ENCODE measurements at regions not wholly inside any gene's neighbourhood (a gene's known extent, or its start where the extent isn't known, plus 50 kb on each side); places are given as distances from the start of the nearest gene placed in this dataset.
"Not testable (repeated sequence)": the region's sequence is repeated elsewhere in the genome, so short reads cannot be mapped to it uniquely, and the experiment has no call there.

GRCh38 chr4:10784621-10785020 is 100.1 kb upstream of the CLNK start:
- intact Hi-C loops (cut with micrococcal nuclease), result no loop called here
- Mint-ChIP-seq H3K4me1 (ENCODE audit: low read depth) (no peaks in the 10 kb centered on the region), H3K27me3 (ENCODE audit: low read depth) (peaks cover 3% of the 10 kb centered on the region), H3K27ac (no peak overlapping the region), H3K36me3 (ENCODE audit: low read depth) (no peaks in the 10 kb centered on the region), H3K9me3 (peaks cover 2% of the 10 kb centered on the region), H3K4me3 (no peak overlapping the region)
- CTCF ChIA-PET, result no interaction called here
- DNase-seq, result no peak

- CTCF ChIA-PET, result no interaction called here
- Mint-ChIP-seq H3K27me3 (ENCODE audit: low read depth) (peaks cover 3% of the 10 kb centered on the region), H3K4me3 (no peak overlapping the region), H3K27ac (no peak overlapping the region), H3K36me3 (ENCODE audit: low read depth) (no peaks in the 10 kb centered on the region), H3K4me1 (ENCODE audit: low read depth) (no peaks in the 10 kb centered on the region), H3K9me3 (peaks cover 2% of the 10 kb centered on the region)
- DNase-seq, result no peak
- intact Hi-C loops (cut with micrococcal nuclease), result no loop called here
These were observed 98.8 kb upstream of the CLNK start for GRCh38 chr4:10783351-10783750.

- CTCF ChIA-PET, result no interaction called here
- H3K4me3 Mint-ChIP-seq, result no peak overlapping the region
- H3K36me3 Mint-ChIP-seq (ENCODE audit: low read depth), result no peaks in the 10 kb centered on the region
- DNase-seq, result no peak
- H3K9me3 Mint-ChIP-seq, result peaks cover 2% of the 10 kb centered on the region
- H3K27me3 Mint-ChIP-seq (ENCODE audit: low read depth), result peaks cover 3% of the 10 kb centered on the region
- intact Hi-C loops (cut with micrococcal nuclease), result no loop called here
- H3K4me1 Mint-ChIP-seq (ENCODE audit: low read depth), result no peaks in the 10 kb centered on the region
- no peak overlapping the region for H3K27ac Mint-ChIP-seq
These were observed 97.2 kb upstream of the CLNK start for GRCh38 chr4:10781805-10782204.

- intact Hi-C loops (cut with micrococcal nuclease); H3K4me1 Mint-ChIP-seq (ENCODE audit: low read depth); H3K4me3 Mint-ChIP-seq; DNase-seq; H3K27me3 Mint-ChIP-seq (ENCODE audit: low read depth); H3K36me3 Mint-ChIP-seq (ENCODE audit: low read depth); H3K27ac Mint-ChIP-seq; H3K9me3 Mint-ChIP-seq: not testable (repeated sequence)
- CTCF ChIA-PET, result interaction anchor here (0.6 kb wide), 1 partner anchor 181 kb away, joined by 3 read pairs; no protein-coding TSS in a partner anchor
These were observed 96.2 kb upstream of the CLNK start for GRCh38 chr4:10780803-10781202.

GRCh38 chr4:10775132-10775531 is 90.6 kb upstream of the CLNK start:
- DNase-seq; H3K27me3 Mint-ChIP-seq (ENCODE audit: low read depth); H3K27ac Mint-ChIP-seq; intact Hi-C loops (cut with micrococcal nuclease); H3K4me1 Mint-ChIP-seq (ENCODE audit: low read depth); H3K9me3 Mint-ChIP-seq; H3K36me3 Mint-ChIP-seq (ENCODE audit: low read depth); CTCF ChIA-PET; H3K4me3 Mint-ChIP-seq: not testable (repeated sequence)

- Mint-ChIP-seq H3K27me3 (ENCODE audit: low read depth) (no peaks in the 10 kb centered on the region), H3K9me3 (no peaks in the 10 kb centered on the region), H3K36me3 (ENCODE audit: low read depth) (no peaks in the 10 kb centered on the region), H3K4me3 (no peak overlapping the region), H3K27ac (no peak overlapping the region), H3K4me1 (ENCODE audit: low read depth) (no peaks in the 10 kb centered on the region)
- CTCF ChIA-PET, result no interaction called here
- intact Hi-C loops (cut with micrococcal nuclease), result no loop called here
- DNase-seq, result no peak
These were observed 89.1 kb upstream of the CLNK start for GRCh38 chr4:10773656-10774055.

GRCh38 chr4:10773010-10773409 is 88.4 kb upstream of the CLNK start:
- Mint-ChIP-seq H3K27me3 (ENCODE audit: low read depth) (no peaks in the 10 kb centered on the region), H3K9me3 (no peaks in the 10 kb centered on the region), H3K27ac (no peak overlapping the region), H3K36me3 (ENCODE audit: low read depth) (no peaks in the 10 kb centered on the region), H3K4me3 (no peak overlapping the region), H3K4me1 (ENCODE audit: low read depth) (no peaks in the 10 kb centered on the region)
- intact Hi-C loops (cut with micrococcal nuclease), result no loop called here
- CTCF ChIA-PET, result no interaction called here
- no peak for DNase-seq

GRCh38 chr4:10765386-10765785 is 80.8 kb upstream of the CLNK start:
- Mint-ChIP-seq H3K36me3 (ENCODE audit: low read depth) (no peaks in the 10 kb centered on the region), H3K27ac (no peak overlapping the region), H3K27me3 (ENCODE audit: low read depth) (no peaks in the 10 kb centered on the region), H3K9me3 (peaks cover 12% of the 10 kb centered on the region), H3K4me1 (ENCODE audit: low read depth) (no peaks in the 10 kb centered on the region), H3K4me3 (no peak overlapping the region)
- CTCF ChIA-PET, result no interaction called here
- intact Hi-C loops (cut with micrococcal nuclease), result no loop called here
- no peak for DNase-seq

GRCh38 chr4:10762561-10762960 is 78.0 kb upstream of the CLNK start:
- CTCF ChIA-PET, result no interaction called here
- Mint-ChIP-seq H3K36me3 (ENCODE audit: low read depth) (no peaks in the 10 kb centered on the region), H3K4me1 (ENCODE audit: low read depth) (no peaks in the 10 kb centered on the region), H3K9me3 (peaks cover 12% of the 10 kb centered on the region), H3K27ac (no peak overlapping the region), H3K27me3 (ENCODE audit: low read depth) (no peaks in the 10 kb centered on the region), H3K4me3 (no peak overlapping the region)
- no peak for DNase-seq
- intact Hi-C loops (cut with micrococcal nuclease), result no loop called here

GRCh38 chr4:10761903-10762302 is 77.3 kb upstream of the CLNK start:
- no peak overlapping the region for H3K4me3 Mint-ChIP-seq
- peaks cover 12% of the 10 kb centered on the region for H3K9me3 Mint-ChIP-seq
- intact Hi-C loops (cut with micrococcal nuclease), result no loop called here
- no peak overlapping the region for H3K27ac Mint-ChIP-seq
- H3K36me3 Mint-ChIP-seq (ENCODE audit: low read depth), result no peaks in the 10 kb centered on the region
- no peaks in the 10 kb centered on the region for H3K27me3 Mint-ChIP-seq (ENCODE audit: low read depth)
- CTCF ChIA-PET, result no interaction called here
- no peak for DNase-seq
- no peaks in the 10 kb centered on the region for H3K4me1 Mint-ChIP-seq (ENCODE audit: low read depth)

GRCh38 chr4:10760086-10760485 is 75.5 kb upstream of the CLNK start:
- no peak for DNase-seq

GRCh38 chr4:10758906-10759305 is 74.3 kb upstream of the CLNK start:
- intact Hi-C loops (cut with micrococcal nuclease), result no loop called here
- CTCF ChIA-PET, result no interaction called here
- Mint-ChIP-seq H3K9me3 (peaks cover 5% of the 10 kb centered on the region), H3K4me1 (ENCODE audit: low read depth) (no peaks in the 10 kb centered on the region), H3K4me3 (no peak overlapping the region), H3K27ac (no peak overlapping the region), H3K27me3 (ENCODE audit: low read depth) (no peaks in the 10 kb centered on the region), H3K36me3 (ENCODE audit: low read depth) (no peaks in the 10 kb centered on the region)
- DNase-seq, result no peak

More at GRCh38 chr4:10760086-10760485, 75.5 kb upstream of the CLNK start:
- Mint-ChIP-seq H3K4me3 (no peak overlapping the region), H3K27ac (no peak overlapping the region), H3K27me3 (ENCODE audit: low read depth) (no peaks in the 10 kb centered on the region), H3K36me3 (ENCODE audit: low read depth) (no peaks in the 10 kb centered on the region), H3K4me1 (ENCODE audit: low read depth) (no peaks in the 10 kb centered on the region), H3K9me3 (peaks cover 12% of the 10 kb centered on the region)
- intact Hi-C loops (cut with micrococcal nuclease), result no loop called here
- CTCF ChIA-PET, result no interaction called here

GRCh38 chr4:10753856-10754402 is 69.4 kb upstream of the CLNK start:
- intact Hi-C loops (cut with micrococcal nuclease), result no loop called here
- Mint-ChIP-seq H3K9me3 (no peaks in the 10 kb centered on the region), H3K4me1 (ENCODE audit: low read depth) (no peaks in the 10 kb centered on the region), H3K27ac (no peak overlapping the region), H3K4me3 (no peak overlapping the region), H3K27me3 (ENCODE audit: low read depth) (no peaks in the 10 kb centered on the region), H3K36me3 (ENCODE audit: low read depth) (no peaks in the 10 kb centered on the region)
- CTCF ChIA-PET, result no interaction called here
- no peak for DNase-seq

- no peaks in the 10 kb centered on the region for H3K9me3 Mint-ChIP-seq
These were observed 68.8 kb upstream of the CLNK start for GRCh38 chr4:10753336-10753735.

More at GRCh38 chr4:10753336-10753735, 68.8 kb upstream of the CLNK start:
- no peaks in the 10 kb centered on the region for H3K4me1 Mint-ChIP-seq (ENCODE audit: low read depth)
- intact Hi-C loops (cut with micrococcal nuclease), result no loop called here
- no peaks in the 10 kb centered on the region for H3K27me3 Mint-ChIP-seq (ENCODE audit: low read depth)
- CTCF ChIA-PET, result interaction anchor here (0.6 kb wide), 1 partner anchor 677 kb away, joined by 3 read pairs; no protein-coding TSS in a partner anchor
- no peak overlapping the region for H3K27ac Mint-ChIP-seq
- no peaks in the 10 kb centered on the region for H3K36me3 Mint-ChIP-seq (ENCODE audit: low read depth)
- DNase-seq, result no peak
- no peak overlapping the region for H3K4me3 Mint-ChIP-seq
